GM19035 (cell line): ENCODE measurements at regions not wholly inside any gene's neighbourhood (a gene's known extent, or its start where the extent isn't known, plus 50 kb on each side); places are given as distances from the start of the nearest gene placed in this dataset.
"Not testable (repeated sequence)": the region's sequence is repeated elsewhere in the genome, so short reads cannot be mapped to it uniquely, and the experiment has no call there.

Experiments
- ATAC-seq: cut with Tn5 transposase; IDR thresholded peaks from one replicate; pipeline ENCODE4 v1.9.1; 2021; ENCODE audit not compliant: unreplicated experiment

GRCh38 chr10:2053805-2054204 lies 316.5 kb upstream of the ADARB2 start:
- no peak for ATAC-seq

GRCh38 chr10:2051108-2051507 lies 313.8 kb upstream of the ADARB2 start:
- ATAC-seq, result no peak

- no peak for ATAC-seq
These were observed 312.2 kb upstream of the ADARB2 start for GRCh38 chr10:2049560-2049959.

GRCh38 chr10:2048337-2048973 lies 311.1 kb upstream of the ADARB2 start:
- ATAC-seq, result no peak

GRCh38 chr10:2047679-2048078 lies 310.4 kb upstream of the ADARB2 start:
- ATAC-seq, result no peak

GRCh38 chr10:2043379-2043778 lies 306.1 kb upstream of the ADARB2 start:
- ATAC-seq, result no peak

- ATAC-seq, result no peak
These were observed 300.7 kb upstream of the ADARB2 start for GRCh38 chr10:2038036-2038435.

GRCh38 chr10:2037246-2037645 lies 299.9 kb upstream of the ADARB2 start:
- no peak for ATAC-seq

- ATAC-seq, result no peak
These were observed 298.9 kb upstream of the ADARB2 start for GRCh38 chr10:2036209-2036608.

GRCh38 chr10:2030046-2030445 lies 292.7 kb upstream of the ADARB2 start:
- ATAC-seq, result no peak

GRCh38 chr10:2026936-2027335 lies 289.6 kb upstream of the ADARB2 start:
- no peak for ATAC-seq

- not testable (repeated sequence) for ATAC-seq
These were observed 287.4 kb upstream of the ADARB2 start for GRCh38 chr10:2024750-2025149.

GRCh38 chr10:2023687-2024086 lies 286.4 kb upstream of the ADARB2 start:
- ATAC-seq, result no peak

GRCh38 chr10:2022401-2022800 lies 285.1 kb upstream of the ADARB2 start:
- no peak for ATAC-seq

- ATAC-seq, result no peak
These were observed 283.5 kb upstream of the ADARB2 start for GRCh38 chr10:2020836-2021235.

GRCh38 chr10:2019803-2020202 lies 282.5 kb upstream of the ADARB2 start:
- no peak for ATAC-seq

- no peak for ATAC-seq
These were observed 282.0 kb upstream of the ADARB2 start for GRCh38 chr10:2019281-2019680.

- ATAC-seq, result no peak
These were observed 277.2 kb upstream of the ADARB2 start for GRCh38 chr10:2014541-2014940.

GRCh38 chr10:2012209-2012608 lies 274.9 kb upstream of the ADARB2 start:
- ATAC-seq, result no peak

- no peak for ATAC-seq
These were observed 273.9 kb upstream of the ADARB2 start for GRCh38 chr10:2011106-2011716.

GRCh38 chr10:2005546-2005945 lies 268.2 kb upstream of the ADARB2 start:
- ATAC-seq, result no peak

GRCh38 chr10:1992930-1993329 lies 255.6 kb upstream of the ADARB2 start:
- ATAC-seq, result no peak

GRCh38 chr10:1989090-1989489 lies 251.8 kb upstream of the ADARB2 start:
- no peak for ATAC-seq
